ENCODE measurements at regions not wholly inside any gene's neighbourhood (a gene's known extent, or its start where the extent isn't known, plus 50 kb on each side); places are given as distances from the start of the nearest gene placed in this dataset.

DNA sequence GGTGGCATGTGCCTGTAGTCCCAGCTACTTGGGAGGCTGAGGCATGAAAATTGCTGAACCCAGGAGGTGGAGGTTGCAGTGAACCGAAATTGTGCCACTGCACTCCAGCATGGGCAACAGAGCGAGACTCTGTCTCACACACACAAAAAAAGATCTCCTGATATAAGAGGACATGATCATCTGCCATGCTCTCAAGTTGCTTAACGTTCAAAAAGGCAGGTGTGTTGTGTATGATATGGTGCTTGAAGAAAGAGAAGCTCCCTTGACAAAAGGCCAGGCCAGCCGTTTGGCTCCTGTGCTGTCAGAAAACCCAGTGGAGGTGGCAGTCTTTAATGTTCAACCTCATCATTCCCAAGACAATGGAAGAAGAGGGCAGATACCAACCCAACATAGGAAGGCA is 117.3 kb upstream of the PLET1 start:
- H3K36me3 Mint-ChIP-seq = no peaks in the 10 kb centered on the region
- no peaks in the 10 kb centered on the region for H3K9me3 Mint-ChIP-seq
- H3K27ac Mint-ChIP-seq = no peak overlapping the region
- no peak for ATAC-seq
- DNase-seq (ENCODE audit: low spot score in 2 of 2) = no peak

DNA sequence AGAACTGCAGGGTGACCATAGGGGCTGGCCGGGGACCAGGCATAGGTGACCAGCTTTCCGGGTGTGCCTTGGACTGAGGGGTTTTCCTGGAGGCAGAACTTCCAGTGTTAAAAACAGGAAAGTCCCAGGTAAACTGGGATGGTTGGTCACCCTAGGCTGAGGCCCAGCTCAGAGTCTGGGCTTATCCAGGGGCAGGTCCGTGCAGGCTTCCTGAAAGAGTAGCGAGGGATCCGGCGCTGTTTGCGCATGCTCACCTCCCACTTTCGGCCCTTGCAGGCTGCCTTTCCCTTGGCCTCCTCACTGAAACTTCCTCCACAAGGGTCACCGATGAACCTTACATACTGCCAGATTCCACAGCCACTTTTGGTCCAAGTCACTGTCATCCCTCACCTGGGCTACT is 119.8 kb upstream of the PLET1 start:
- Mint-ChIP-seq H3K9me3 (no peaks in the 10 kb centered on the region), H3K27ac (no peak overlapping the region), H3K36me3 (no peaks in the 10 kb centered on the region)
- DNase-seq (ENCODE audit: low spot score in 2 of 2) (no peak), ATAC-seq (no peak)

DNA sequence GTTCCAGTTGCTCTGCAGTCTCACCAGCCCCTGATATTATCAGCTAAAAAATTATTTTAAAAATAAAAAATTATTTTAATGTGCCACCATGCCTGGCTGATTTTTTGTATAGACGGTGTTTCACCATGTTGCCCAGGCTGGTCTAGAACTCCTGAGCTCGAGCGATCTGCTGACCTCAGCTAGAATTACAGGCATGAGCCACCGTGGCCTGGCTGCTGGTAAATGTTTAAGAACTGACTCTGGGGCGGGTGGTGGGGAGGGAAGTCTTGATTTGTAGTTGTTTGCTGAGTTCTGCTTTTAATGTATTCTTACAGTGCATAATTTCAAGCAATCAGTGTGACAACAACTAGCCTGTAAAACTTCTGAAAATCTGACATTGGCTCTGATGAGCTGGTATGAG is 120.9 kb upstream of the PLET1 start:
- DNase-seq (ENCODE audit: low spot score in 2 of 2) (no peak), ATAC-seq (no peak)
- Mint-ChIP-seq H3K9me3 (no peaks in the 10 kb centered on the region), H3K36me3 (no peaks in the 10 kb centered on the region), H3K27ac (no peak overlapping the region)

DNA sequence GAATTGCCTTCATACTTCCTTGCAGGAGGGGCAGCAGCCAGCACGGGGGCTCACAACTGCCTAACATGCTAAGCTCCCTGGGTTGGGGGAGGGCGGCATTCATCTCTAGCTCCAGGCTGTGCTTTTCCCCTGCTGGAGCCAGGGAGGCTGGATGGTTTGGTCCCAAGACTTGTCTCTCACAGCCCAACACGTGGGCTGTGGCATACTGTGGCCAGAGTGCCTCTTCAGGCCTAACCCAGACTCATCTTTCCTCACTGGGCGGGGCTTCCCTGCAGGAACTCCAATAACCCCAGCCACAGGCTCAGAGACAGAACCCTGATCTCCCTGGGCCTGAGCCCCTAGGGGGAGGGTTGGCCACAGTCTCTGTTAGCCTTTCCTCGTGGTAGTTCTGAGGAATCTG is 121.9 kb upstream of the PLET1 start:
- ATAC-seq (no peak), DNase-seq (ENCODE audit: low spot score in 2 of 2) (no peak)
- H3K27ac Mint-ChIP-seq = no peak overlapping the region
- H3K36me3 Mint-ChIP-seq = no peaks in the 10 kb centered on the region
- no peaks in the 10 kb centered on the region for H3K9me3 Mint-ChIP-seq

DNA sequence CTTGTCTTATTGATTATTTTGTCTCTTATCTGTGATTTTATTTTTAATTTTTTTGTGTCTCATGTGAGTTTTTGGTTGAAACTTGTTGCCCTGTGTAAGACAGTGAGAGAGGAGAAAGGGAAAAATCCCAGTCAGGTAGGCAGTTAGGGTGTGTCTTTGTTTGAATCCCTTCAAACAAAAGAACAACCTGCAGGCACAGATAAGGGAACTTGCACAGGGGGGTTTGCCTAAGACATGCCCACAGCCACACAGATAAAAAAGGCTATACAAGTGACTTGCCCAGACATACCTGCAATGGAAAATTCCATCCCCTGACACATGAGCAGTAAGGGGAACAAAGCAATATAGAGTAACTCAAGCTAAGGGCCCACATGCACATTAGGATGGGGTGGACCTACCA is 127.8 kb upstream of the PLET1 start:
- peaks cover 6 to 7% of the 10 kb centered on the region in 2 donors for H3K36me3 Mint-ChIP-seq
- H3K9me3 Mint-ChIP-seq = peaks cover 4 to 11% of the 10 kb centered on the region in 2 donors
- ATAC-seq (no peak), DNase-seq (ENCODE audit: low spot score in 2 of 2) (no peak)
- no peak overlapping the region for H3K27ac Mint-ChIP-seq

DNA sequence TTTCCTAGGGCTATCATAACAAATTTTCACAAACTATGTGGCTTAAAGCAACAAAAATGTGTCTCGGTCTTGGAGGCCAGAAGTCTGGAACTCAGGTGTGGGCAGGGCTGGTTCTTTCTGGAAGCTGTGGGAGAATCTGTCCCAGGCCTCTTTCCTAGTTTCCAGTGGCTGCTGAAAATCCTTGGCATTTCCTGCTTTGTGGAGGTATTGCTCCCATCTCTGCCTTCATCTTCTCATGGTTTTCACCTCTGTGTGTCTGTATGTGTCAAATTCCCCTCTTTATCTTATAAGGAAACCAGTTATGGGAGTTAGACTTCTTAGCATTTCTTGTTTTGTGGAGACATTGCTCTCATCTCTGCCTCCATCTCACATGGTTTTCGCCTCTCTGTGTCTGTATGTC is 130.4 kb upstream of the PLET1 start:
- H3K27ac Mint-ChIP-seq = no peak overlapping the region

DNA sequence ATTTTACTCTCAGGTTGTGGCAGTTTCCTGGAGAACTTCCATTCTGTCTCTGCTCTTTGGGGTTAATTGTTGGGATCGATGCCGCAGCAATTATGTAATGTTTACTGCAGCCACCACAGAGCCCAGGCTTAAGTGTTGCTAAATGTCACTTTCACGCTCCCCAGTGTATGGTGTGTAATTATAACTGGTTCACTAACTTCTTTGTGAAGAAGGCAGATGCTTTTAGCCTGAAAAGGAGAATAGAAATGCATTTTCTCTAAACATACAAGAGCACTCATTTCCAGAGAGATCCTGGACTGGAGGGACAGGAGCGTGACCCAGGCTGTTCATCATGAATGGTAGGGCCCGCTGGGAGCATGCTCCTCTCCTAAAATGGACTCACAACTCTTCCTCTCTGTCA is 132.2 kb upstream of the PLET1 start:
- peaks cover 3 to 10% of the 10 kb centered on the region in 2 donors for H3K9me3 Mint-ChIP-seq
- no peak for DNase-seq (ENCODE audit: low spot score in 2 of 2)
- peaks cover 5 to 7% of the 10 kb centered on the region in 2 donors for H3K36me3 Mint-ChIP-seq
- no peak overlapping the region for H3K27ac Mint-ChIP-seq
- no peak for ATAC-seq

More for the DNA sequence above, 130.4 kb upstream of the PLET1 start:
- Mint-ChIP-seq H3K36me3 (peaks cover 6 to 7% of the 10 kb centered on the region in 2 donors), H3K9me3 (peaks cover 4 to 11% of the 10 kb centered on the region in 2 donors)
- DNase-seq (ENCODE audit: low spot score in 2 of 2) (no peak), ATAC-seq (no peak)

DNA sequence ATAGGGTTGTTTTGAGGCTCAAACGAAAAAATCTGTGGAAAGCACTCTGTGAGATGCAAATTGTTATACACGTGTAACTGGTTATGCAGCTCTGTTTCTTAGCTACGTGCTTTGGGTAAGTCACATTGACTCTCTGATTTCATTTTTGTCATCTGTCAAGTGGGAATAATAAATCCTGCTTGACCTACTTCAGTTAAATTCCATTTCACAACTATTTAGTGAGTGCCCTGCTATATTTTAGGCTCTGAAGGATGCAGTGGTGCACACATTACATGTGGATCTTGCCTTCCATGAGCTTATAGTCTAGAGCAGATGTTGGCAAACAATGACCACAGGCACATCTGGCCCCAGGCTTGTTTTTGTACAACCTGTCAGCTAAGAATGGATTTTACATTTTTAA is 133.6 kb upstream of the PLET1 start:
- no peak overlapping the region for H3K27ac Mint-ChIP-seq
- DNase-seq (ENCODE audit: low spot score in 2 of 2) = no peak
- H3K9me3 Mint-ChIP-seq = peaks cover 0 to 3% of the 10 kb centered on the region in 2 donors
- H3K36me3 Mint-ChIP-seq = peaks cover 0 to 3% of the 10 kb centered on the region in 2 donors
- ATAC-seq = no peak

DNA sequence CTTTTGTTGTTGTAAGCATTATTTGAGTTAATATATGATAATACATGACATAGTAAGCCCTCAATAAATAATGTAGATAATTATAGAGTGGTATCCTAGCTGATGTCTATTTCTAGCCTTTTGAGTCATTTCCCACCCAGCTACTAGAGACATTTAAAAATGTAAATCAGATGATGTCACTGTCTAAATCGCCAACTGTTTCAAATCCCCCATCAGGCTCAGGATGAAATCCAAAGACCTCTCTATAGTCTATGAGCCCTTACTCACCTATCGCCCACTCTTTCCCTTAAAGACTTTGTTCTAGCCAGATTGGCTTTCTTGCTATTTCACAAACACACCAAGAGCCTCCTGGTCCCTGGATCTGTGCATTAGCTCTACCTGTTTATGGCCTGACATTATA is 135.4 kb upstream of the PLET1 start:
- ATAC-seq (peak in 1 of 2 donors; percentile 69), DNase-seq (ENCODE audit: low spot score in 2 of 2) (no peak)
- H3K36me3 Mint-ChIP-seq = no peaks in the 10 kb centered on the region
- H3K9me3 Mint-ChIP-seq = peaks cover 0 to 3% of the 10 kb centered on the region in 2 donors
- no peak overlapping the region for H3K27ac Mint-ChIP-seq

DNA sequence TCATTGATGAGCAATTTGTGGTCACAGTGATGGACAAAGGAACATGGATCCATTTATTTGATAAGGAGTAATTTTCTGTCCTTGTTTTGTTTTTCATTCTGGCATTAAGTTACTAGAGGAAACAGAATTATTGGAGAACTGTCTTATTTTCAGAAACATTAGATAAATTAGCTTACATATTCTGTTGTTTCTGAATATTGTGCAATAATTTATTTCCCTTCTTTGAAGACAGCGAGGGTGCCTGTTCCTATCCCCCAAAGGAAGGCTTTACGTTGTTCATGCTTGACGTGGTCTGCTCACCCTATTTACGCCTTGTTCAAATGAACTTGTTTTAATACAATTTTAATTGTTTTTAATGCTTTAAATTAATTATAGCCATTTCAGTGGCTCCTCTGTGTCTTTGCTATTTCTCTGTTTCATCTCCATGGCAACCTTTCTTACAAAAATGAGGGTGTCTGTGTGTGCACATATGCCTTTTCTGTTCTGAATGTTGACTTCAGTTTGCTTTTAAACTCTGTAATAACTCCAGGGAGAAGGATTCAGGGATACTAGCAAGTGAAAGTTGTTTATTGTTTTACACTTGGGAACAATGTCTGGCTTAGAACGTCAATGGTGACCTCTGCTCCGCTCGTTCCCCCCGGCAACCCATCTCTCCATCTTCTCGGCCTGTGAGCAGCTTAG is 138.3 kb upstream of the PLET1 start:
- DNase-seq (ENCODE audit: low spot score in 2 of 2) (no peak), ATAC-seq (no peak)
- no peaks in the 10 kb centered on the region for H3K9me3 Mint-ChIP-seq
- no peak overlapping the region for H3K27ac Mint-ChIP-seq
- no peaks in the 10 kb centered on the region for H3K36me3 Mint-ChIP-seq

DNA sequence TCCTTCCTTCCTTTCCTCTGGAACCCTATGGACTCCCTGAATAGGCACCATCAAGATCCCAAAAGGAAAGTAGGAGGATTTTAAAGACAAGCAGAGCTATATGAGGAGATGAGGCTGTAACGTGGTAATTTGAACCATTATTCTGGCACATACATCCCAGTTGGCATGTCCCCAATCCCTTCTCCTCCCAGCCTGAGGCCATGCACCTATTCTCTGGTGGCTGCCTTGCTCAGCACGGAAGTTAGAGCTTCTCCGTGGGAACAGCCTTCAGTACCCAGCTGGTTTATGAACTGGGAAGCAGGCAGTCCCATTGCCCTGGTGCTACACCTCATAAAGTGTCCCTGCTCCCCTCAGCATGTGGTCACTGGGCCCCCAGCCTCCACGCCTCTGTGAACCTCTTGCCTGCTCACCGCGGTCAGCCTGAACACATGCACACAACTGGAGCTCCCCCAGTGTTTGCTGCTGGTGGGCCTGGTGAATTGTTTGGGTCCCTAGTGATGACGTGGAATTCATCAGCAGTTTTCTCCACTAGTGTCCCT is 139.9 kb upstream of the PLET1 start:
- Mint-ChIP-seq H3K9me3 (no peaks in the 10 kb centered on the region), H3K36me3 (no peaks in the 10 kb centered on the region), H3K27ac (no peak overlapping the region)
- ATAC-seq (no peak), DNase-seq (ENCODE audit: low spot score in 2 of 2) (no peak)

DNA sequence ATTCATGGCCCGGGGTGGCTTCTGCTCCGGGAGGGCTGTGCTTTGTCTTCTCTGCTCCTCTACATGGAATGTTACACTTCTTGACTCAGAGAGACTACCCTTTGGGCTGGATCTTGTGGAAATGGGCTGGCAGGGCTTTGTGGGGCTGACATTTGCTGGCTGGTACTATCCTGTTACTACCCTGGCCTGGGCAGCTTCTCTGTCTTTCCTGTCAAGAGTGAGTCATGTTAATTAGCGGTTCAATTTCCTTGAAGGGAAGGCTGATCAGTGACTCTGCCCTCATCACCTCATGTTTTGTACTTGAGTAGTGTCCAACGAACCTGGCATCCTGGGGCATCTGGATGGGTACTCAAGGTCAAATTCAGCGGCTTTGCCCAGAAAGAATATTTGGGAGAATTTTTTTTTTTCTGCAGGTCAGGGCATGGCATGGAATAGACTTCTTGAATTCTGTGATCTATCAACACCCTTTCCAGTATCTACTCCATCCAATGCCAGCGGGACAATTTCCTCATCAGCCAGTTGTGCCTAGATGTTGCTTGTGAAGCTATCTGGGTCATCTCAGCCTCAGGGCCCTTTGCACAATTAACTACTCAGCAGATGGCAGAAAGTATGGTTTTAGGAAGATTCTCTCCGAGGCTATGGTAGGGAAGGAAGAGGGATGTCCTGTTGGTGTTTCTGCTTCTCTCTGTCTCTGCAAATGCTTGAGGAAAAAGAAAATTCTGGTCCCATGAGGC is 140.5 kb upstream of the PLET1 start:
- H3K36me3 Mint-ChIP-seq = no peaks in the 10 kb centered on the region
- ATAC-seq = no peak
- no peaks in the 10 kb centered on the region for H3K9me3 Mint-ChIP-seq
- DNase-seq (ENCODE audit: low spot score in 2 of 2) = no peak
- H3K27ac Mint-ChIP-seq = no peak overlapping the region

DNA sequence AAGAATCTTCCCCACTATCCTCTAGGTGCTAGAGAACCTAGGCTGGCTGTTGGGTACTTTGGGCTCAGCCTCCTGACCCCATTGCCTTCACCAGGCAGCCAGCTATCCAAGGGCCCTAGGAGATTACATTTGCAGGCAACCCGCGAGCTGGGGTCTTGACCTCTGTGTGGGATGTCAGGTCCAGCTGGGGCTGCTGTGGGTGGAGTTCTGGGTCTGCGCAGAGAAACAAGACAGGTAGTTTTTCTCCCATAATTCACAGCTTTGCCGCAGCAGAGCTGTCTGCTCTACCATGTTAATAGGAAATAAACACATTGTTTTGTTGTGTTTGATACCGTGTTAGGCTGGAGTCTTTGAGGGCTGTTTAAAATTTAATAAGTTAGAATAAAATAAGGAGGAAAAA is 142.8 kb upstream of the PLET1 start:
- H3K9me3 Mint-ChIP-seq = no peaks in the 10 kb centered on the region
- no peak overlapping the region for H3K27ac Mint-ChIP-seq
- H3K36me3 Mint-ChIP-seq = no peaks in the 10 kb centered on the region
- DNase-seq (ENCODE audit: low spot score in 2 of 2) = no peak
- ATAC-seq = no peak

DNA sequence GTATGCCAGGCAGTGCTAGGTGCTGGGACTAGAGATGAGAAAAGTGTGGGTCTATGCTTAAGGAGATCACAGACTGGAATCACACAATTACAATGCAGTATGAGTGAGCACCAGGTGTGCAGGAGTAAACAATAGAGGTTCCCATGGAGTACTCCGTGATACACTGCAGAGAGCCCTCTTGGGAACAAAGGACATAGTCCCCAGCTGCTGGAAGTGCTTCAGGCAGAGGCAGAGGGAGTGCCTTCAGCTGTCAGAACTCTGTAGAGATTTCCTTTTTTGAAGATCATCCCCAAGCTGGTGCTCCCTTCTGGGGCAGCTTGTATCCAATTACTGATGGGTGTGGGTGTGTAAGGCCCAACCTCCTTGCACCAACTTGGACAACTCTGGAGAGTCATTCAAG is 143.5 kb upstream of the PLET1 start:
- DNase-seq (ENCODE audit: low spot score in 2 of 2) = no peak
- Mint-ChIP-seq H3K9me3 (no peaks in the 10 kb centered on the region), H3K36me3 (no peaks in the 10 kb centered on the region), H3K27ac (no peak overlapping the region)
- no peak for ATAC-seq

DNA sequence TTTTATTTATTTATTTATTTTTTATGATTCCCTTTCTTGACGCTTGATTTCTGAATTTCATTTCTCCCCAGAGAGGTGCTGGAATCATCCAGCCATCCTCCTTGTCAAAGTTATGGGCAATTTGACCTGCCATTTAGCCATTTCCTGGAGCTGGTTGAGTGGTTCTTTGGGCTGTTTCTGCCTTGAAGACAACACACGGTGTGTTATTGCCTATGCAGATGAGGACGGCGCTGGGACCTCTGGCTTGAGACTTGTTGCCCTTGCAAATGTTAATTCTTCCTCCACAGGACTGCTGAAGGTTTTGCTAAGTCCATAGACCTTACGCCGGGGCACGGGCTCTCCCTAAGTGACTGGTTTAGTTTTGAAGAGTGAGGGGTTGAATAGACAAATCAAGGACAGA is 147.9 kb upstream of the PLET1 start:
- Mint-ChIP-seq H3K36me3 (peaks cover 6 to 9% of the 10 kb centered on the region in 2 donors), H3K27ac (no peak overlapping the region), H3K9me3 (peaks cover 6 to 18% of the 10 kb centered on the region in 2 donors)
- ATAC-seq (no peak), DNase-seq (ENCODE audit: low spot score in 2 of 2) (no peak)

DNA sequence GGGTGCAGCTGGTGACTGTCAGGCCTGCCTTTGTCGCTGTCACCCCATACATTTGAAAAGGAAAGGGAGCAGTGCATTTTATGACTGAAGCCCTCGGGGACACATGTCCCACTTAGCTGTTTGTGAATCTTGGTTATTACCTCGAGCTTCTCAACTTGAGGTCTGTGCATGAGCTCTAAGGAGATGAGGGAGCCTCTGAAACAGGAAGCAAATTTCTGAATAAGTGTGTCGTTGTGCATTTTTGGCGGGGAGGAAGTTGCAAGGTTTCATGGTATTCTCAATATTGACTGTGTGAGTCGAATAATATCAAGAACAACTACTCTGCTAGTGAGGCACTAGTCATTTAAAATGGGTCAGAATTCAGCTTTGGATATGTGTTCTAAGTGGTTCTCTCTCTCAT is 149.7 kb upstream of the PLET1 start:
- no peak overlapping the region for H3K27ac Mint-ChIP-seq
- ATAC-seq = peak in 1 of 2 donors; percentile 71
- no peak for DNase-seq (ENCODE audit: low spot score in 2 of 2)

DNA sequence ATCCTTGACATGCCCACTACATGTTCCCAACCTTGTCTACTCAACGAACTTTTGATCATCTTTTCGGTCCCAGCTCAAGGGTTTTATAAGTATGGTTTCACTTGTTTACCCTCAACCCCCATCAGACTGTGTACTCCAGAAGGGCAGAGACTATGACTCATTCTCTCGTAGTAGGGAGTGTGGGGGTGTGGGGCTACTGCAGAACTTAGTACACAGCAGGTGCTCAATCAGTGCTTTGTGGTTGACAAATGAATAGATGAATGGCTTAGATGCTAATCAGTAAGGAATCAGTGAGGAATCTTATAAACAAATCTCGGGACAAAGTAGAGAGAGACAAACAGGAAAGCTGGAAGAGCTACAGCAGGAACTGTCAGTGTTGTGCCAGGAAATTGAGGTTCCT is 151.7 kb upstream of the PLET1 start:
- ATAC-seq (peak in 1 of 2 donors; percentile 50), DNase-seq (ENCODE audit: low spot score in 2 of 2) (no peak)
- Mint-ChIP-seq H3K9me3 (peaks cover 10 to 36% of the 10 kb centered on the region in 2 donors), H3K27ac (no peak overlapping the region), H3K36me3 (peaks cover 9 to 16% of the 10 kb centered on the region in 2 donors)

More for the DNA sequence above, 149.7 kb upstream of the PLET1 start:
- Mint-ChIP-seq H3K36me3 (peaks cover 9 to 13% of the 10 kb centered on the region in 2 donors), H3K9me3 (peaks cover 10 to 32% of the 10 kb centered on the region in 2 donors)

DNA sequence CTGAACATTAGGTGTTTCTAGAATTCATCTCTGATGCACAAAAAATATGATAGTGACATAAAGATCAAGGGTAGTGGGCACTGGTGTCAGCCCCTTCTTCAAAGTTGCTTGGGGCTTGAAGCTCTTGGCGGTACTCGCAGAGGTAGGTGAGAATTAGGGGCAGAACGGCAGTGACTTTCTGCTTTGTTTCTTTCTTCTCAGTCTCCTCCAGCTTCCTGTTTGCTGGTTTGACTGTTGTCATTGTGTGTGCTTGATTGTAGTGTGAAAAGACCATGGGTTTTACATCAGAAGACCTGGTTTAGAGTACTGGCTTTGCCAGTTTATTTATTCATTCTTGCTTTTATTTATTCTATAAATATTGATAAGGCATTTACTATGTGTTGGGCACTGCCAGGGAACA is 156.7 kb upstream of the PLET1 start:
- peaks cover 6 to 20% of the 10 kb centered on the region in 2 donors for H3K9me3 Mint-ChIP-seq
- ATAC-seq (no peak), DNase-seq (ENCODE audit: low spot score in 2 of 2) (no peak)
- H3K36me3 Mint-ChIP-seq = peaks cover 3 to 10% of the 10 kb centered on the region in 2 donors
- H3K27ac Mint-ChIP-seq = no peak overlapping the region

All from activated naive CD4-positive, alpha-beta T cell treated with anti-CD3 and anti-CD28 coated beads, Interleukin-2, amount 50 U/mL, for 72 hours (primary cell).